ENCODE measurements at regions not wholly inside any gene's neighbourhood (a gene's known extent, or its start where the extent isn't known, plus 50 kb on each side); places are given as distances from the start of the nearest gene placed in this dataset.

DNA sequence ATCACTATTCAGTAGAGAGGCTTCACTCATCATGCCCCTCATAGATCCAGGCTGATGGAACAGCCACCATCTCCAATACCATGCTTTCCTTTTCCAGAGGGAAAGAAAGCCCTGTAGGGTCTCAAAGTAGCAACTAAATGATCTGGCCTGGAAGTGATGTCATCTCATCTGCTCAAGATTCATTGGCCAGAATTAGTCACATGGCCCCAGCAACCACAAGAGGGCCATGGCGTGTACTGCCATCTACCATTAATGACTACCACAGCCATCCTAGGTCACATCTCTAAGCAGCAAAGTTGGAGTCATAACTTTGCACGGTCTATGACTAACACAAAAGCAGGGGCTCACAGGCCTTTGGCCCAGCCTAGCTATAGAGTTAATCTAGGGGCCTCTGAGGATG, 194.8 kb downstream of the KIT start:
- Mint-ChIP-seq H3K27me3 (ENCODE audit: insufficient read depth) (no peaks in the 10 kb centered on the region), H3K36me3 (ENCODE audit: low read depth) (no peaks in the 10 kb centered on the region), H3K9me3 (no peaks in the 10 kb centered on the region), H3K4me1 (no peaks in the 10 kb centered on the region), H3K27ac (no peak overlapping the region), H3K4me3 (no peak overlapping the region)
- 88 to 100% methylated on average over 1 to 2 of the region's 2 CpGs for WGBS, 2 experiments (ENCODE audit: insufficient coverage in 1 of 2, insufficient read length in 1 of 2)
- no peak overlapping the region for H3K9ac ChIP-seq (ENCODE audit: extremely low read depth, low read length, poor library complexity, severe bottlenecking)
- H3K4me3 ChIP-seq (ENCODE audit: low read length): no peak overlapping the region
- DNase-seq: no peak
- TF ChIP-seq, protein P1, sequence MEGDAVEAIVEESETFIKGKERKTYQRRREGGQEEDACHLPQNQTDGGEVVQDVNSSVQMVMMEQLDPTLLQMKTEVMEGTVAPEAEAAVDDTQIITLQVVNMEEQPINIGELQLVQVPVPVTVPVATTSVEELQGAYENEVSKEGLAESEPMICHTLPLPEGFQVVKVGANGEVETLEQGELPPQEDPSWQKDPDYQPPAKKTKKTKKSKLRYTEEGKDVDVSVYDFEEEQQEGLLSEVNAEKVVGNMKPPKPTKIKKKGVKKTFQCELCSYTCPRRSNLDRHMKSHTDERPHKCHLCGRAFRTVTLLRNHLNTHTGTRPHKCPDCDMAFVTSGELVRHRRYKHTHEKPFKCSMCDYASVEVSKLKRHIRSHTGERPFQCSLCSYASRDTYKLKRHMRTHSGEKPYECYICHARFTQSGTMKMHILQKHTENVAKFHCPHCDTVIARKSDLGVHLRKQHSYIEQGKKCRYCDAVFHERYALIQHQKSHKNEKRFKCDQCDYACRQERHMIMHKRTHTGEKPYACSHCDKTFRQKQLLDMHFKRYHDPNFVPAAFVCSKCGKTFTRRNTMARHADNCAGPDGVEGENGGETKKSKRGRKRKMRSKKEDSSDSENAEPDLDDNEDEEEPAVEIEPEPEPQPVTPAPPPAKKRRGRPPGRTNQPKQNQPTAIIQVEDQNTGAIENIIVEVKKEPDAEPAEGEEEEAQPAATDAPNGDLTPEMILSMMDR (conservative IDR thresholded peaks at IDR 0.05): no peak
- H3K4me1 ChIP-seq (ENCODE audit: control insufficient read depth, insufficient read depth, low read length): no peaks in the 10 kb centered on the region
- H3K27ac ChIP-seq (ENCODE audit: low read depth, low read length): no peak overlapping the region
- H3K9me3 ChIP-seq (ENCODE audit: control insufficient read depth, low read length): no peaks in the 10 kb centered on the region
- H3K27me3 ChIP-seq (ENCODE audit: control insufficient read depth, insufficient read depth, low read length, poor library complexity, severe bottlenecking): no peaks in the 10 kb centered on the region
- H3K36me3 ChIP-seq (ENCODE audit: control insufficient read depth, insufficient read depth, low read length): no peaks in the 10 kb centered on the region

GRCh38 chr4:54852054-54852453, 194.3 kb downstream of the KIT start:
- WGBS, 2 experiments (ENCODE audit: insufficient coverage in 1 of 2, insufficient read length in 1 of 2): 80 to 91% methylated on average over 1 of the region's 1 CpG
- no peaks in the 10 kb centered on the region for H3K9me3 ChIP-seq (ENCODE audit: control insufficient read depth, low read length)
- Mint-ChIP-seq H3K36me3 (ENCODE audit: low read depth) (no peaks in the 10 kb centered on the region), H3K4me3 (no peak overlapping the region), H3K27ac (no peak overlapping the region), H3K4me1 (no peaks in the 10 kb centered on the region), H3K27me3 (ENCODE audit: insufficient read depth) (no peaks in the 10 kb centered on the region), H3K9me3 (no peaks in the 10 kb centered on the region)
- TF ChIP-seq, protein P1 (conservative IDR thresholded peaks at IDR 0.05): no peak
- H3K36me3 ChIP-seq (ENCODE audit: control insufficient read depth, insufficient read depth, low read length): no peaks in the 10 kb centered on the region
- H3K4me3 ChIP-seq (ENCODE audit: low read length): no peak overlapping the region
- no peak overlapping the region for H3K27ac ChIP-seq (ENCODE audit: low read depth, low read length)
- H3K9ac ChIP-seq (ENCODE audit: extremely low read depth, low read length, poor library complexity, severe bottlenecking): no peak overlapping the region
- DNase-seq: no peak
- no peaks in the 10 kb centered on the region for H3K27me3 ChIP-seq (ENCODE audit: control insufficient read depth, insufficient read depth, low read length, poor library complexity, severe bottlenecking)
- H3K4me1 ChIP-seq (ENCODE audit: control insufficient read depth, insufficient read depth, low read length): no peaks in the 10 kb centered on the region

DNA sequence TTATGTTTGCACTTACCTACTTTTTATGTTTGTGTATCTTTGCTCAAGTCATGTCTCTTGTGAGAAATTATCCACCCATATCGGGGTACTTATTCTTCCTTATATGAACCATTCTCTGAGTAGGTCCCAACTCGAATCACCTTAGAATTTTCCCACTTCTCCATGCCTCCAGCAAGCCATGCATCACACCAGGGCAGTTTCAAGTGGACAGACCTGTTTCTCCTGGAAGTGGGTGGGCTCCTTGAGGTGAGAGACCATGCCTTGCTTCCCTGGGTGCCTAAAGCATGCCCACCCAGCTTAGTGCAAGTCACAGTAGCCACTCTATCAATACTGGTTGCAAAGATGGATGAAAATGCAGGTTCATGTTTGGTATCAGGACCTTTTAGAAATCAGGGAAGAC, 187.2 kb downstream of the KIT start:
- Mint-ChIP-seq H3K36me3 (ENCODE audit: low read depth) (no peaks in the 10 kb centered on the region), H3K4me3 (no peak overlapping the region), H3K27me3 (ENCODE audit: insufficient read depth) (no peaks in the 10 kb centered on the region), H3K27ac (no peak overlapping the region), H3K4me1 (peaks cover 21% of the 10 kb centered on the region), H3K9me3 (no peaks in the 10 kb centered on the region)
- no peak overlapping the region for H3K4me3 ChIP-seq (ENCODE audit: low read length)
- no peaks in the 10 kb centered on the region for H3K4me1 ChIP-seq (ENCODE audit: control insufficient read depth, insufficient read depth, low read length)
- no peaks in the 10 kb centered on the region for H3K27me3 ChIP-seq (ENCODE audit: control insufficient read depth, insufficient read depth, low read length, poor library complexity, severe bottlenecking)
- H3K27ac ChIP-seq (ENCODE audit: low read depth, low read length): no peak overlapping the region
- no peak for DNase-seq
- TF ChIP-seq, protein P1 (conservative IDR thresholded peaks at IDR 0.05): no peak
- H3K9ac ChIP-seq (ENCODE audit: extremely low read depth, low read length, poor library complexity, severe bottlenecking): no peak overlapping the region
- H3K36me3 ChIP-seq (ENCODE audit: control insufficient read depth, insufficient read depth, low read length): no peaks in the 10 kb centered on the region
- H3K9me3 ChIP-seq (ENCODE audit: control insufficient read depth, low read length): no peaks in the 10 kb centered on the region
- 93% methylated on average over 2 of the region's 2 CpGs; no CpG with 5 or more reads in 1 of the 2 experiments for WGBS, 2 experiments (ENCODE audit: insufficient coverage in 1 of 2, insufficient read length in 1 of 2)

All from endodermal cell (in vitro differentiated cells).